AG09309 (cell line): ENCODE measurements at regions not wholly inside any gene's neighbourhood (a gene's known extent, or its start where the extent isn't known, plus 50 kb on each side); places are given as distances from the start of the nearest gene placed in this dataset.
"Not testable (repeated sequence)": the region's sequence is repeated elsewhere in the genome, so short reads cannot be mapped to it uniquely, and the experiment has no call there.

ENCODE experiments used
- DNase-seq: peaks from one replicate; pipeline ENCODE4 v3.0.0-alpha.2; 2010; ENCODE audit warnings: low read depth
- H3K4me3 ChIP-seq: 2 replicates; pipeline ENCODE4 v1.5.1; 2011; ENCODE audit warnings: mild to moderate bottlenecking, low read depth, low read length, moderate library complexity; ENCODE audit not compliant: control insufficient read depth
- CTCF ChIP-seq: IDR thresholded peaks from 2 replicates; pipeline ENCODE4 v1.5.1; 2011; ENCODE audit warnings: mild to moderate bottlenecking, low read depth, low read length, inconsistent platforms; ENCODE audit not compliant: insufficient read depth, control insufficient read depth; ENCODE audit errors: missing control alignments

GRCh38 chr1:232123775-232124659 lies 497.4 kb downstream of the DISC1 start:
- no peak for TF ChIP-seq CTCF
- H3K4me3 ChIP-seq: no peak overlapping the region
- DNase-seq: no peak

GRCh38 chr1:232117903-232118302 lies 491.3 kb downstream of the DISC1 start:
- H3K4me3 ChIP-seq, DNase-seq: not testable (repeated sequence)

- no peak for TF ChIP-seq CTCF
- H3K4me3 ChIP-seq: no peak overlapping the region
- DNase-seq: no peak
Observed at GRCh38 chr1:232114985-232115384, 488.4 kb downstream of the DISC1 start.

- no peak for TF ChIP-seq CTCF
- no peak for DNase-seq
- no peak overlapping the region for H3K4me3 ChIP-seq
Observed at GRCh38 chr1:232112076-232112475, 485.5 kb downstream of the DISC1 start.

GRCh38 chr1:232111611-232112010 lies 485.0 kb downstream of the DISC1 start:
- no peak overlapping the region for H3K4me3 ChIP-seq
- DNase-seq: peak; percentile 7
- TF ChIP-seq CTCF: no peak

- H3K4me3 ChIP-seq: no peak overlapping the region
- TF ChIP-seq CTCF: no peak
- DNase-seq: peak; percentile 79
Observed at GRCh38 chr1:232110281-232111090, 483.9 kb downstream of the DISC1 start.

GRCh38 chr1:232109391-232109790 lies 482.8 kb downstream of the DISC1 start:
- TF ChIP-seq CTCF: no peak
- H3K4me3 ChIP-seq: no peak overlapping the region
- DNase-seq: no peak
